ENCODE measurements at regions not wholly inside any gene's neighbourhood (a gene's known extent, or its start where the extent isn't known, plus 50 kb on each side); places are given as distances from the start of the nearest gene placed in this dataset.
"Not testable (repeated sequence)": the region's sequence is repeated elsewhere in the genome, so short reads cannot be mapped to it uniquely, and the experiment has no call there.

DNA sequence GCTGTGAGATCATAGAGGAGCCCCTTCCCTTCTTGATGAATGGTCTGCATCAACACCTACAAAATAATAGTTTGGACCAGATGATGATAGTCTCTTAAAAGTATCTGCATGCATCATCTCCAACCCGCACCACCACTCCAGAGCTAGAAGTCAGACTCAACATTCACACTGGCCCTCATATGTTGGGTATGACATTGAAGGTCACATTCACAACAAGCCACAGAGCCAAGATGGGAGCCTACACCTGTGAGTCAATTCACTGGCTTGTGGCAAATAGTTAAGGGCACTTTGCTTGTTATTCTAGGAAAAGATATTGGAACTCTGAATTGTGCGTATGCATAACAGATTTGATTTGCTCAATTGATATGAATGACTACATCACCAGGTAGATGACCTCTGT is 1197.9 kb downstream of the VRK1 start:
- no peak for DNase-seq (ENCODE audit: low read depth, low spot score)
- ChIA-PET POLR2A (no interaction called here), CTCF (no interaction called here)
- no peak overlapping the region for H3K4me3 ChIP-seq (ENCODE audit: low read depth, low read length)
- TF ChIP-seq, protein P1, sequence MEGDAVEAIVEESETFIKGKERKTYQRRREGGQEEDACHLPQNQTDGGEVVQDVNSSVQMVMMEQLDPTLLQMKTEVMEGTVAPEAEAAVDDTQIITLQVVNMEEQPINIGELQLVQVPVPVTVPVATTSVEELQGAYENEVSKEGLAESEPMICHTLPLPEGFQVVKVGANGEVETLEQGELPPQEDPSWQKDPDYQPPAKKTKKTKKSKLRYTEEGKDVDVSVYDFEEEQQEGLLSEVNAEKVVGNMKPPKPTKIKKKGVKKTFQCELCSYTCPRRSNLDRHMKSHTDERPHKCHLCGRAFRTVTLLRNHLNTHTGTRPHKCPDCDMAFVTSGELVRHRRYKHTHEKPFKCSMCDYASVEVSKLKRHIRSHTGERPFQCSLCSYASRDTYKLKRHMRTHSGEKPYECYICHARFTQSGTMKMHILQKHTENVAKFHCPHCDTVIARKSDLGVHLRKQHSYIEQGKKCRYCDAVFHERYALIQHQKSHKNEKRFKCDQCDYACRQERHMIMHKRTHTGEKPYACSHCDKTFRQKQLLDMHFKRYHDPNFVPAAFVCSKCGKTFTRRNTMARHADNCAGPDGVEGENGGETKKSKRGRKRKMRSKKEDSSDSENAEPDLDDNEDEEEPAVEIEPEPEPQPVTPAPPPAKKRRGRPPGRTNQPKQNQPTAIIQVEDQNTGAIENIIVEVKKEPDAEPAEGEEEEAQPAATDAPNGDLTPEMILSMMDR (IDR thresholded peaks at IDR 0.05; ENCODE audit: insufficient read depth, low read length, missing control alignments): no peak

DNA sequence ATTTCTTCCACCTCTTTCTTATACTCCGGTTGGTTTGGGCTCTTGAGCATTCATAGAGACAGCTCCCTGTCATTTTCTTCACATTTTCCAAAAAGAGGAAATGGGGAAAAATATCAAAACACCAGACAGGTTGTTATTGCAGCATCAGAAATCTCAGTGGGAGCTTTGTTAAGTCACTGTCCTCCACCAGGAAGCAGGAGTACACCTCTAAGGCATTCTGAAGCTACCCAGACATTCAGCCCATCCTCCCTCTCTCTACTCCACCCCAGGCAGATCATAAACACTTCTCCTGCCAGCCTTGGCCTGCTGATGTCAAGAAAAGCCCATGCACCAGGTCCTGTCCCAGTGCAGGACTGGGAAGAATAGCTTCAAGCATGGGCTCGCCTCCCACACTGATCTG is 1198.3 kb downstream of the VRK1 start:
- H3K4me3 ChIP-seq (ENCODE audit: low read depth, low read length): no peak overlapping the region
- DNase-seq (ENCODE audit: low read depth, low spot score): no peak
- CTCF ChIA-PET: no interaction called here
- POLR2A ChIA-PET: no interaction called here
- TF ChIP-seq, protein P1 (IDR thresholded peaks at IDR 0.05; ENCODE audit: insufficient read depth, low read length, missing control alignments): no peak

DNA sequence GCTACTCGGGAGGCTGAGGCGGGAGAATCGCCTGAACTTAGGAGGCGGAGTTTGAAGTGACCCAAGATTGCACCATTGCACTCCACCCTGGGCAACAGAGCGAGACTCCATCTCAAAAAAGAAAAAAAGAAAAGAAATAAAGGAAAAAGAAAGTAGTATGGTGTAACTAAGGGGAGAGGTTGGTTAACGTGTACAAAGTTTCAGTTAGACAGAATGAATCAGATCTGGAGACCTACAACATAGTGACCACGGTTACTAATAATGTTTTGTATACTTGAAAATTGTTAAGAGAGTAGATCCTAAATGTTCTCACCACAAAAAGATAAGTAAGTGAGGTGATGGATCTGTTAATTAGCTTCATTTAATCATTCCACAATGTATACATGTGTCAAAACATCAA is 1208.8 kb downstream of the VRK1 start:
- no peak for DNase-seq (ENCODE audit: low read depth, low spot score)
- ChIA-PET POLR2A (no interaction called here), CTCF (no interaction called here)
- H3K4me3 ChIP-seq (ENCODE audit: low read depth, low read length): no peak overlapping the region
- TF ChIP-seq, protein P1 (IDR thresholded peaks at IDR 0.05; ENCODE audit: insufficient read depth, low read length, missing control alignments): no peak

DNA sequence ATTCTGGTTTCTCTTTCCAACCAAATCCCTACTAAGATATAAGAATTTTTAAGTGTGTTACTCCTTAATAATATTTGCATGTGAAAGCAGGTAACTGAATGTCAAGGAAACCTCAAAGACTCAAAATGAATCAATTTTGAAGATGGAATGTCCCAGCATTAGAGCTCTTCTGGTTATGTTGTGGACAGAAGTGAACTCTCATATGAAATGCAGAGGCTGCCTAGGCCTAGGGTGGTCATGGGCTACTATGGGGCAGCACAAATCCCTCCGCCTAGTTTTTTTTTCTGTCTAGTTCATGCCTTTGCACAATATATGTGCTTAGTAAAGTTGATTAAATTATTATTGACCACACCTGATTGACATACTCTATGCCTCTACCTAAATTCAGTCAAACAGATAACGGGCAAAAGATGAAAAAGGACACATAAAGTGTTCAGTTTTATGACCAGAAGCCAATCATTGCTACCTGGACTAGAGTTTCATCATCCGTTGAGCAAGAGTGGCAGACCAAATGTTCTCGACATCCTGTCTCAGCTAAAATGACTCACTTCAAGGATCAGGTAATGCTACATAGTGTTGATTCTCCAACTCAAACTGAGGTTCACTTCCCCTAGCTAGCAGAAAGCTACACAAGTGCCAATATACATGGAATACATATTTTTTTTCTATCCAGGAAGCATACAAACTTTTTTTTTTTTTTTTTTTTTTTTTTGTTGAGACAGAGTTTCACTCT is 1211.4 kb downstream of the VRK1 start:
- no peak overlapping the region for H3K4me3 ChIP-seq (ENCODE audit: low read depth, low read length)
- ChIA-PET POLR2A (no interaction called here), CTCF (no interaction called here)
- TF ChIP-seq, protein P1 (IDR thresholded peaks at IDR 0.05; ENCODE audit: insufficient read depth, low read length, missing control alignments): no peak
- DNase-seq (ENCODE audit: low read depth, low spot score): no peak

DNA sequence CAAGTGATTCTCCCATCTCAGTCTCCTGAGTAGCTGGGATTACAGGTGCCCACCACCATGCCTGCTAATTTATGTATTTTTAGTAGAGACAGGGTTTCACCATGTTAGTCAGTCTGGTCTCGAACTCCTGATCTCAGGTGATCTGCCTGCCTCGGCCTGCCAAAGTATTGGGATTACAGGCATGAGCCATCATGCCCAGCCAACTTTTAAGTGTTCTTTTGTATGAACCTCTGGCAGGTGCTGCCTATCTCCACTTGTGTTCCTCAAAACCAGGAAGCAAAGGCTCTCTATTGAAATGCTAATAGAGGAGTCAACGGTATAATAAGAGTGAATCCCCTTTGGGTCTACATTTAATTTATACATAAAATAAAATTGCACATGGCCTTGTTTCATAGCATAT is 1212.0 kb downstream of the VRK1 start:
- CTCF ChIA-PET; DNase-seq (ENCODE audit: low read depth, low spot score); H3K4me3 ChIP-seq (ENCODE audit: low read depth, low read length); POLR2A ChIA-PET: not testable (repeated sequence)

DNA sequence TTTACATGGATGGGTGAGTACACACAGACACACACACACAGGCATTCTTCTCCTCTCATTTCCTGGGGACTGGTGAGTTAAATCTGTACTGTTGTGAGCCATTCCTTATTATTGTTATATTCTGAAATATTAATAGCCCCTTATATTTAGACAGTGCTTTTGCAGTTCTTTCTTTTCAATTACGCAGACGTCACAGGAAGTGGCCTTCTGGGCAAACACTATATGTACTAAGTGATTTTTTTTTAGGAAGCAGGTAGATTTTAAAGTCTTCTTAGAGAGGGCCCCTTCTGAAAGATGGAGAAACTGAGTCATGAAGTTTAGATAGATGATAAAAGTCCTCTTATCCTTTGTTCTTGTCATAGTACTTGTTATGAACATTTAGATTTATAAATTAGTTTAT is 1213.6 kb downstream of the VRK1 start:
- H3K4me3 ChIP-seq (ENCODE audit: low read depth, low read length): no peak overlapping the region
- CTCF ChIA-PET: no interaction called here
- DNase-seq (ENCODE audit: low read depth, low spot score): no peak
- TF ChIP-seq, protein P1 (IDR thresholded peaks at IDR 0.05; ENCODE audit: insufficient read depth, low read length, missing control alignments): no peak
- POLR2A ChIA-PET: no interaction called here

All from AG04449 (cell line).